A673 (cell line): ENCODE measurements at regions not wholly inside any gene's neighbourhood (a gene's known extent, or its start where the extent isn't known, plus 50 kb on each side); places are given as distances from the start of the nearest gene placed in this dataset.
A peak's percentile ranks its signal among the peaks of the same experiment; 100 is the strongest.

Source experiments
- BruUV-seq: library from RNA; stranded (reverse); fragments of 400-500 nt; replicated peaks from 2 replicates; lab custom pipeline; 2021; lab: Mats Ljungman, UMichigan
- CTCF ChIA-PET: fragments of 300-600 bp; sonication (Branson Sonifier 250); formaldehyde crosslinking; loops from one replicate; lab custom pipeline; 2022; ENCODE audit warnings: antibody characterized with exemption; lab: Charles Lee
- POLR2A ChIA-PET: fragments of 300-600 bp; sonication (Branson Sonifier 250); formaldehyde crosslinking; loops from one replicate; lab custom pipeline; 2022; ENCODE audit warnings: antibody characterized with exemption; ENCODE audit not compliant: low non-redundant PET; lab: Charles Lee
- DNase-seq: peaks from one replicate; pipeline ENCODE4 v3.0.0-alpha.2; 2015; ENCODE audit warnings: low spot score
- H3K27ac ChIP-seq: fragments of 200-600 bp; sonication (generic); 2 replicates; pipeline ENCODE4 v1.5.1; 2016; ENCODE audit warnings: mixed run types, low read depth, mild to moderate bottlenecking, mixed read lengths, antibody characterized with exemption, low read length; ENCODE audit not compliant: poor library complexity, severe bottlenecking
- H3K27me3 ChIP-seq: fragments of 200-600 bp; sonication (generic); replicated peaks from 2 replicates; pipeline ENCODE4 v1.6.1; 2017; ENCODE audit warnings: mixed run types, low read depth, mild to moderate bottlenecking, mixed read lengths, antibody characterized with exemption, low read length; ENCODE audit not compliant: insufficient read depth, poor library complexity
- H3K36me3 ChIP-seq: fragments of 200-600 bp; sonication (generic); 2 replicates; pipeline ENCODE4 v1.6.1; 2016; ENCODE audit warnings: mixed run types, mild to moderate bottlenecking, mixed read lengths, antibody characterized with exemption, low read length; ENCODE audit not compliant: insufficient read depth, poor library complexity, severe bottlenecking
- H3K4me1 ChIP-seq: fragments of 200-600 bp; sonication (generic); 2 replicates; pipeline ENCODE4 v1.6.1; 2017; ENCODE audit warnings: mixed run types, mild to moderate bottlenecking, mixed read lengths, antibody characterized with exemption, low read length; ENCODE audit not compliant: insufficient read depth, poor library complexity, severe bottlenecking
- H3K4me3 ChIP-seq: fragments of 200-600 bp; sonication (generic); 2 replicates; pipeline ENCODE4 v1.5.1; 2016; ENCODE audit warnings: low read depth, mixed run types, mild to moderate bottlenecking, mixed read lengths, low read length; ENCODE audit not compliant: poor library complexity, severe bottlenecking
- H3K9me3 ChIP-seq: fragments of 200-600 bp; sonication (generic); 2 replicates; pipeline ENCODE4 v1.6.1; 2016; ENCODE audit warnings: mixed run types, low read depth, mild to moderate bottlenecking, mixed read lengths, antibody characterized with exemption, low read length; ENCODE audit not compliant: poor library complexity, severe bottlenecking
- CTCF ChIP-seq: fragments of 300-800, 200-600 bp; sonication (generic); conservative IDR thresholded peaks from 2 replicates; pipeline ENCODE4 v1.5.1; 2017; ENCODE audit warnings: low read depth, mild to moderate bottlenecking, antibody characterized with exemption, low read length, moderate library complexity, mixed read lengths
- EZH2 ChIP-seq: fragments of 200-600 bp; sonication (generic); IDR thresholded peaks from 2 replicates; pipeline ENCODE4 v1.6.1; 2017; ENCODE audit warnings: borderline replicate concordance, low read depth, mild to moderate bottlenecking, mixed read lengths, antibody characterized with exemption, low read length; ENCODE audit not compliant: poor library complexity, severe bottlenecking
- intact Hi-C: fragments of 100-400 bp; cut with micrococcal nuclease; formaldehyde crosslinking; loops from one replicate; pipeline ENCODE4 v1.10.0; 2022; ENCODE audit not compliant: unreplicated experiment

- Histone ChIP-seq H3K36me3 (no peaks in the 10 kb centered on the region), H3K4me1 (no peaks in the 10 kb centered on the region), H3K27me3 (no peaks in the 10 kb centered on the region), H3K27ac (no peak overlapping the region), H3K9me3 (no peaks in the 10 kb centered on the region), H3K4me3 (no peak overlapping the region)
- CTCF ChIA-PET, result interaction anchor here (0.5 to 1.1 kb wide), 5 partner anchors 14 to 1084 kb away, joined by 3 to 4 read pairs (median 3); no protein-coding TSS in a partner anchor
- TF ChIP-seq EZH2, result no peak
- TF ChIP-seq CTCF, result peak; percentile 59
- POLR2A ChIA-PET, result no interaction called here
- intact Hi-C loops, result loop anchor here (2.0 to 10.0 kb wide), 3 partner anchors 166 to 1439 kb away; partner anchors contain the start of gene TLE1
- DNase-seq, result peak; percentile 48
- BruUV-seq, result no TSS peak
Observed at GRCh38 chr9:81522716-81523551, 166.4 kb downstream of the TLE1 start.

DNA sequence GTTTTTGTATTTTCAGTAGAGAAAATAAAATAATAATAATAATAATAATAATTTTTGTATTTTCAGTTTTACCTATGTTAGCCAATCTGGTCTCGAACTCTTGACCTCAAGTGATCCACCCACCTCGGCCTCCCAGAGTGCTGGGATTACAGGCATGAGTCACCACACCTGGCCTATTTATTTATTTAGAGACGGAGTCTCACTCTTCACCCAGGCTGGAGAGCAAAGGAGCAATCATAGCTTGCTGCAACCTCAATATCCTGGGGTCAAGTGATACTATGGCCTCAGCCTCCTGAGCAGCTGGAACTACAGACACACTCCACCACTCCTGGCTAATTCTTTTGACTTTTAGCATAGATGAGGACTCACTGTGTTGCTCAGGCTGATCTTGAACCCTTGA lies 167.5 kb downstream of the TLE1 start:
- Histone ChIP-seq H3K4me1 (no peaks in the 10 kb centered on the region), H3K27me3 (no peaks in the 10 kb centered on the region), H3K4me3 (no peak overlapping the region), H3K9me3 (no peaks in the 10 kb centered on the region), H3K36me3 (no peaks in the 10 kb centered on the region), H3K27ac (no peak overlapping the region)
- CTCF ChIA-PET, result interaction anchor here (1.1 kb wide), 1 partner anchor 165 kb away, joined by 4 read pairs; no protein-coding TSS in a partner anchor
- TF ChIP-seq CTCF, result no peak
- TF ChIP-seq EZH2, result no peak
- BruUV-seq, result no TSS peak
- DNase-seq, result no peak
- POLR2A ChIA-PET, result no interaction called here
- intact Hi-C loops, result loop anchor here (2.0 to 10.0 kb wide), 3 partner anchors 167 to 1440 kb away; partner anchors contain the start of gene TLE1

DNA sequence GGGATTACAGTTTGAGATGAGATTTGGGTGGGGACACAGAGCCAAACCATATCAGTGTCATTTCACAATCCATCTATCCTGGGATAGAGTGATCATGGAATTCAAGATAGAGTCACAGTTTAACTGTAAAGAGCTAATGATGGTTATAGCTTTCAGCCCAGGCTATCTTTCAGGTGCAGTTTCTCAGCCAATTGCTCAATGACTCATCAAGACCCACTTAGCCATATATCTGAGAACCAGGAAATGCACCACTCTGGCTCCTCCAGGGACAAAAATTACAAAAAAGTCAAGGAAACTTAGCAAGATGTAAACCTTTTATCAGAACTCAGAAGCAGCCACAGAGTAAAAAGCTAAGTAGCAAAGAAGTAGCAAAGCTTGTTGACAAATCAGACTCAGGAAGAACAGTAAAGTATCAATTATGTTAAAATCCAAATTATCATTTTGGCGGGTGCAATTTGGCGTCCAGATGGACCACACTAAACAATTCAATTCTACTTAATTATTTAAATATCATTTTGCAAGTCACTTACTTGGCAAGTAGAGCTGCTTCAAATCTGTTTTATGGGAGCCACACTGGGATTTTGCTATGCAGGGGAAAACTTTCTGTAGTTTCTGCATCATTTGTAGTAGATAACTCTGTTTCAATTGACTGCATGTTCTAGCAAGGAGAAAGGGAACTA lies 169.4 kb downstream of the TLE1 start:
- BruUV-seq, result no TSS peak
- POLR2A ChIA-PET, result no interaction called here
- CTCF ChIA-PET, result interaction anchor here (0.6 kb wide), 1 partner anchor 133 kb away, joined by 3 read pairs; no protein-coding TSS in a partner anchor

More for the DNA sequence above, 169.4 kb downstream of the TLE1 start:
- Histone ChIP-seq H3K27ac (no peak overlapping the region), H3K4me1 (no peaks in the 10 kb centered on the region), H3K4me3 (no peak overlapping the region), H3K36me3 (no peaks in the 10 kb centered on the region), H3K27me3 (no peaks in the 10 kb centered on the region), H3K9me3 (no peaks in the 10 kb centered on the region)
- TF ChIP-seq CTCF, result no peak
- TF ChIP-seq EZH2, result no peak
- DNase-seq, result no peak
- intact Hi-C loops, result loop anchor here (5.0 to 10.0 kb wide), 2 partner anchors 325 to 1442 kb away; no protein-coding TSS in a partner anchor
